ENCODE measurements at regions not wholly inside any gene's neighbourhood (a gene's known extent, or its start where the extent isn't known, plus 50 kb on each side); places are given as distances from the start of the nearest gene placed in this dataset.

GRCh38 chr6:126446248-126446647, 106.3 kb downstream of the CENPW start:
- H3K27ac ChIP-seq (replicated peaks in 1 of 4) = peak overlapping the region in 1 of 4 donors; percentile 8
- no peak overlapping the region for H3K4me3 ChIP-seq
- DNase-seq (ENCODE audit: extremely low spot score) = no peak
- H3K36me3 ChIP-seq = no peaks in the 10 kb centered on the region
- no peaks in the 10 kb centered on the region for H3K27me3 ChIP-seq
- peaks cover 0 to 6% (median 1%) of the 10 kb centered on the region in 4 donors for H3K4me1 ChIP-seq
- TF ChIP-seq POLR2A (IDR thresholded peaks at IDR 0.05; ENCODE audit: low read depth) (no peak), CTCF (IDR thresholded peaks at IDR 0.05) (no peak), EP300 (IDR thresholded peaks at IDR 0.05) (no peak), POLR2AphosphoS5 (IDR thresholded peaks at IDR 0.05) (no peak)
- no peaks in the 10 kb centered on the region for H3K9me3 ChIP-seq
- intact Hi-C loops (cut with DNase I) = no loop called here

- H3K9me3 ChIP-seq = no peaks in the 10 kb centered on the region
- no peaks in the 10 kb centered on the region for H3K36me3 ChIP-seq
- DNase-seq (ENCODE audit: extremely low spot score) = no peak
- H3K4me3 ChIP-seq = no peak overlapping the region
- TF ChIP-seq CTCF (IDR thresholded peaks at IDR 0.05) = no peak
- intact Hi-C loops (cut with DNase I) = no loop called here
- peaks cover 0 to 6% (median 1%) of the 10 kb centered on the region in 4 donors for H3K4me1 ChIP-seq
- no peak overlapping the region for H3K27ac ChIP-seq (replicated peaks in 1 of 4)
- no peaks in the 10 kb centered on the region for H3K27me3 ChIP-seq
Measured at GRCh38 chr6:126447367-126447766, 107.5 kb downstream of the CENPW start.

GRCh38 chr6:126461045-126461444, 121.1 kb downstream of the CENPW start:
- DNase-seq (ENCODE audit: extremely low spot score) = no peak
- Histone ChIP-seq H3K27ac (replicated peaks in 1 of 4) (no peak overlapping the region), H3K27me3 (no peaks in the 10 kb centered on the region), H3K36me3 (no peaks in the 10 kb centered on the region), H3K4me1 (no peaks in the 10 kb centered on the region), H3K4me3 (no peak overlapping the region), H3K9me3 (no peaks in the 10 kb centered on the region)
- 83% methylated on average over 6 of the region's 6 CpGs for WGBS
- intact Hi-C loops (cut with DNase I) = no loop called here
- TF ChIP-seq POLR2AphosphoS5 (IDR thresholded peaks at IDR 0.05) = no peak
- TF ChIP-seq CTCF (IDR thresholded peaks at IDR 0.05) = no peak
- TF ChIP-seq EP300 (IDR thresholded peaks at IDR 0.05) = no peak
- no peak for TF ChIP-seq POLR2A (IDR thresholded peaks at IDR 0.05; ENCODE audit: low read depth)

GRCh38 chr6:126464245-126464644, 124.3 kb downstream of the CENPW start:
- TF ChIP-seq CTCF (IDR thresholded peaks at IDR 0.05) (no peak), POLR2AphosphoS5 (IDR thresholded peaks at IDR 0.05) (no peak), EP300 (IDR thresholded peaks at IDR 0.05) (no peak), POLR2A (IDR thresholded peaks at IDR 0.05; ENCODE audit: low read depth) (no peak)
- intact Hi-C loops (cut with DNase I) = no loop called here
- H3K4me1 ChIP-seq = no peaks in the 10 kb centered on the region
- WGBS = 69% methylated on average over 1 of the region's 1 CpG
- no peaks in the 10 kb centered on the region for H3K9me3 ChIP-seq
- H3K27ac ChIP-seq (replicated peaks in 1 of 4) = no peak overlapping the region
- H3K27me3 ChIP-seq = no peaks in the 10 kb centered on the region
- no peaks in the 10 kb centered on the region for H3K36me3 ChIP-seq
- DNase-seq (ENCODE audit: extremely low spot score) = no peak
- no peak overlapping the region for H3K4me3 ChIP-seq

- no peaks in the 10 kb centered on the region for H3K9me3 ChIP-seq
- no peak for DNase-seq (ENCODE audit: extremely low spot score)
- H3K27ac ChIP-seq (replicated peaks in 1 of 4) = no peak overlapping the region
- no peak for TF ChIP-seq POLR2AphosphoS5 (IDR thresholded peaks at IDR 0.05)
- TF ChIP-seq POLR2A (IDR thresholded peaks at IDR 0.05; ENCODE audit: low read depth) = no peak
- TF ChIP-seq EP300 (IDR thresholded peaks at IDR 0.05) = no peak
- TF ChIP-seq CTCF (IDR thresholded peaks at IDR 0.05) = no peak
- peaks cover 0 to 14% (median 0%) of the 10 kb centered on the region in 4 donors for H3K4me1 ChIP-seq
- no peaks in the 10 kb centered on the region for H3K36me3 ChIP-seq
- intact Hi-C loops (cut with DNase I) = no loop called here
- no peaks in the 10 kb centered on the region for H3K27me3 ChIP-seq
- no peak overlapping the region for H3K4me3 ChIP-seq
Measured at GRCh38 chr6:126475449-126475848, 135.5 kb downstream of the CENPW start.
